K562 (cell line): ENCODE measurements at regions not wholly inside any gene's neighbourhood (a gene's known extent, or its start where the extent isn't known, plus 50 kb on each side); places are given as distances from the start of the nearest gene placed in this dataset.

Experiments used
- ATAC-seq: fragments of 200-7000 bp; cut with Tn5 transposase; 3 replicates; pipeline ENCODE4 v1.9.1; 2020; ENCODE audit warnings: moderate library complexity
- BruUV-seq: library from RNA; stranded (reverse); fragments of 400-500 nt; replicated peaks from 2 replicates; lab custom pipeline; 2021; lab: Mats Ljungman, UMichigan
- CTCF ChIA-PET: fragments of 300-600 bp; formaldehyde crosslinking; extraction: SDS; loops from one replicate; lab custom pipeline; 2021; ENCODE audit warnings: low intra/inter-chr PET ratio; lab: Yijun Ruan, JAX
- POLR2A ChIA-PET: fragments of 300-600, 350-650 bp; sonication (Branson Sonifier 250); formaldehyde crosslinking; extraction: SDS; loops from one replicate; lab custom pipeline; 2021; ENCODE audit warnings: antibody characterized with exemption, inconsistent platforms; lab: Yijun Ruan, JAX
- DNase-seq, 4 experiments: peaks; one replicate each; pipeline versions ENCODE4 v3.0.0 to v3.0.0-alpha.2; 2011 to 2018; ENCODE audit warnings: low spot score in 3 of 4, mixed read lengths in 3 of 4; ENCODE audit errors: extremely low read depth in 1 of 4
- FAIRE-seq: peaks from 2 replicates; lab custom pipeline; 2011; peaks lifted over from hg19 to GRCh38; lab: Jason Lieb, UNC
- H2AFZ ChIP-seq: 2 replicates; pipeline ENCODE4 v1.6.0; 2011; ENCODE audit warnings: low read depth, low read length, control low read depth, inconsistent platforms
- H3K27ac ChIP-seq: fragments of 200-600 bp; 3 replicates; pipeline ENCODE4 v1.8.0; 2011; ENCODE audit warnings: low read depth, mild to moderate bottlenecking, control low read depth, inconsistent platforms, low read length, moderate library complexity, mixed read lengths; ENCODE audit errors: extremely low read depth
- H3K27me3 ChIP-seq, 2 experiments: fragments of 300-600 bp in 1 of 2; 2 replicates in 1 of 2; 3 replicates in 1 of 2; pipeline versions ENCODE4 v1.6.0 to v1.8.0; 2011; ENCODE audit warnings: inconsistent platforms in 2 of 2, low read length in 2 of 2, mild to moderate bottlenecking in 1 of 2, mixed read lengths in 1 of 2, moderate library complexity in 1 of 2; ENCODE audit not compliant: control insufficient read depth in 2 of 2, insufficient read depth in 2 of 2
- H3K36me3 ChIP-seq: fragments of 300-600 bp; 3 replicates; pipeline ENCODE4 v1.8.0; 2011; ENCODE audit warnings: mild to moderate bottlenecking, low read length, inconsistent platforms; ENCODE audit not compliant: control insufficient read depth, insufficient read depth
- H3K4me1 ChIP-seq, 2 experiments: fragments of 200-600 bp in 1 of 2; replicated peaks in 1 of 2; 2 replicates in 1 of 2; 3 replicates in 1 of 2; pipeline versions ENCODE4 v1.5.1 to v1.8.0; 2011; ENCODE audit warnings: inconsistent platforms in 2 of 2, low read length in 2 of 2, mild to moderate bottlenecking in 1 of 2, mixed read lengths in 1 of 2, moderate library complexity in 1 of 2; ENCODE audit not compliant: control insufficient read depth in 2 of 2, insufficient read depth in 2 of 2
- H3K4me2 ChIP-seq: 2 replicates; pipeline ENCODE4 v1.6.1; 2011; ENCODE audit warnings: low read length, control low read depth, inconsistent platforms, mixed read lengths; ENCODE audit not compliant: insufficient read depth
- H3K4me3 ChIP-seq: fragments of 200-600 bp; sonication (generic), shearing (Covaris generic); 2 replicates; pipeline ENCODE4 v1.5.1; 2016; ENCODE audit warnings: control low read depth, inconsistent platforms
- H3K79me2 ChIP-seq: fragments of 200-600 bp; 3 replicates; pipeline ENCODE4 v1.8.0; 2011; ENCODE audit warnings: low read length, inconsistent platforms; ENCODE audit not compliant: control insufficient read depth, insufficient read depth
- H3K9ac ChIP-seq, 2 experiments: 2 replicates each; pipeline versions ENCODE4 v1.6.0 to v1.6.1; 2011; ENCODE audit warnings: low read depth in 2 of 2, low read length in 2 of 2, control low read depth in 1 of 2, inconsistent platforms in 1 of 2, mild to moderate bottlenecking in 1 of 2, mixed read lengths in 1 of 2; ENCODE audit not compliant: insufficient read depth in 1 of 2
- H3K9me1 ChIP-seq: one replicate; pipeline ENCODE4 v1.6.0; 2011; ENCODE audit warnings: inconsistent platforms, mild to moderate bottlenecking, low read length, moderate library complexity; ENCODE audit not compliant: control insufficient read depth, insufficient read depth
- H3K9me3 ChIP-seq: replicated peaks from 2 replicates; pipeline ENCODE4 v1.5.1; 2011; ENCODE audit warnings: low read depth, low read length, inconsistent platforms; ENCODE audit not compliant: control insufficient read depth, insufficient read depth
- H4K20me1 ChIP-seq: replicated peaks from 2 replicates; pipeline ENCODE4 v1.6.1; 2011; ENCODE audit warnings: low read length, inconsistent platforms, mixed read lengths; ENCODE audit not compliant: control insufficient read depth, insufficient read depth
- BACH1 ChIP-seq: fragments of 200-800 bp; sonication (Bioruptor generic); IDR thresholded peaks from 2 replicates; pipeline ENCODE4 v1.6.1; 2016; ENCODE audit warnings: missing genetic modification characterization, missing compliant biosample characterization
- CCAR2 ChIP-seq: fragments of 200-400 bp; formaldehyde crosslinking; IDR thresholded peaks from 2 replicates; pipeline ENCODE4 v1.6.1; 2017; ENCODE audit warnings: mild to moderate bottlenecking, low read depth, low read length
- CXXC5 ChIP-seq: fragments of 250-450 bp; sonication (Bioruptor Pico); IDR thresholded peaks from 2 replicates; pipeline ENCODE4 v1.8.0; 2022; ENCODE audit warnings: inconsistent platforms, mild to moderate bottlenecking, moderate library complexity
- HDAC1 ChIP-seq, 2 experiments: fragments of 450-650 bp; IDR thresholded peaks; 2 replicates each; pipeline ENCODE4 v1.6.1; 2016 to 2017; ENCODE audit warnings: inconsistent platforms in 1 of 2, mild to moderate bottlenecking in 1 of 2, moderate library complexity in 1 of 2
- XRCC3 ChIP-seq: fragments of 450-650 bp; IDR thresholded peaks from 2 replicates; pipeline ENCODE4 v1.6.1; 2017; ENCODE audit warnings: mild to moderate bottlenecking, moderate library complexity
- XRCC4 ChIP-seq: IDR thresholded peaks from one replicate; pipeline ENCODE4 v1.6.1; 2011; ENCODE audit not compliant: insufficient read depth, insufficient read length; ENCODE audit errors: extremely low read depth
- ZFP30 ChIP-seq: fragments of 250-450 bp; sonication (Bioruptor Pico); IDR thresholded peaks from 2 replicates; pipeline ENCODE4 v1.8.0; 2022; ENCODE audit warnings: moderate library complexity, mild to moderate bottlenecking, inconsistent platforms, borderline replicate concordance
- WGBS: fragments of 100-300 bp; shearing (Covaris generic); methylation state at CpG from one replicate; pipeline ENCODE4 v1.1.6; 2016; ENCODE audit warnings: low coverage, mixed read lengths; ENCODE audit not compliant: insufficient coverage; ENCODE audit errors: missing lambda C conversion rate; 5-methylcytosine and 5-hydroxymethylcytosine counted together
- in situ Hi-C: fragments of 300-500 bp; cut with MboI; formaldehyde crosslinking; loops from 4 replicates; pipeline ENCODE4 v1.15.0; 2018; ENCODE audit warnings: inconsistent platforms, mixed read lengths
- intact Hi-C: fragments of 100-400 bp; cut with micrococcal nuclease; formaldehyde crosslinking; loops from 2 replicates; pipeline ENCODE4 v1.14.2; 2022
- TF ChIP-seq, protein P1 (sequence below), 3 experiments: fragments of 200-800 bp in 1 of 3; fragments of 250-450 bp in 1 of 3; fragments of 450-650 bp in 1 of 3; sonication (Bioruptor Pico) in 1 of 3; sonication (Bioruptor generic) in 1 of 3; formaldehyde crosslinking in 1 of 3; IDR thresholded peaks; 2 replicates each; pipeline versions ENCODE4 v1.6.1 to v1.8.0; 2016 to 2022; ENCODE audit warnings: mild to moderate bottlenecking in 2 of 3, missing genetic modification characterization in 2 of 3, missing compliant biosample characterization in 1 of 3, moderate library complexity in 1 of 3
- TF ChIP-seq, protein P2 (sequence below), 2 experiments: fragments of 250-450 bp in 1 of 2; fragments of 450-650 bp in 1 of 2; sonication (Bioruptor Pico) in 1 of 2; IDR thresholded peaks; 2 replicates each; pipeline versions ENCODE4 v1.6.1 to v1.8.0; 2016 to 2021; ENCODE audit warnings: mild to moderate bottlenecking in 2 of 2, moderate library complexity in 2 of 2, missing compliant biosample characterization in 1 of 2, missing genetic modification characterization in 1 of 2

DNA sequence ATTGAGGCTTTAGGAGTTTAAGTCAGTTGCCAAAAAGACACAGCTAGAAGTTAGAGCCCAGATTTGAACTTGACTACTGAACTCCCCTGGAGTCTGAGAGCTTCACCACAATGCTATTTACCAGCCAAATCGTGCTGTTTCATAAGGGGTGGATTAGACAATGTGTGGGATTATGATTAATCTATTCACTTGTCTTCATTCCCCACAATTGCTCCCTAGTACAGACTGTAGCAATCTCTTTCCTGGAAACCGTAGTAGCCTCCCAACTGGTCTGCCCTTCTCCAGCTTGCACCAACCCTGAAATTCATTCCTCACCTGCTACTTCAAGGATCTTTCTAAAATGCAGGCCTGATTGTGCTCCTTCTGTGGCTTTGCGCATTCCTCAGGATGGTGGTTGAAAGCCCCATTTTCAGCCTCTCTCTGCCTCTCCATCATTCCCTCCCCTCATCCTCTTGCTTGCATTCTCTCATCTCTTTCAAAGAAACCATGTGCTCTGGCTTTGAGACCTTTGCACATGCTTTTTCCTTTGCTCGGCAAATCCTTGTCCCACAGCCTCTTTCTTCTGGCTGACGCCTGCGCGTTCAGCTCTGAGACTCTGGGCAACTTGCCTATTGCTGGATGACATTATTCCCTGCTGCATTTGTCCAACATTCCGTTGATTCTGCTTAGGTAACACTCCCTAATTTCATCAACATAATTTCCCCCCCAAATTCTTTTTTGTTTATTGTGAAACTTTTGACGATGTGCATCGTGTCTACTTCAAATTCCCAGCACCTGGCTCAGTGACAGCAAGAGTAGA, 145.1 kb downstream of the ADRA2A start:
- no peaks in the 10 kb centered on the region for H3K36me3 ChIP-seq
- WGBS = 2% methylated on average over 9 of the region's 10 CpGs
- FAIRE-seq (no peak), ATAC-seq (no peak), DNase-seq (no peak)
- H3K27me3 ChIP-seq = no peaks in the 10 kb centered on the region
- no peaks in the 10 kb centered on the region for H3K4me1 ChIP-seq
- H3K27ac ChIP-seq = no peak overlapping the region
- no peak overlapping the region for H3K4me2 ChIP-seq
- no peak overlapping the region for H3K4me3 ChIP-seq
- TF ChIP-seq CCAR2 (no peak), BACH1 (tag) (no peak), XRCC3 (no peak), XRCC4 (no peak), ZFP30 (CRISPR knock-in tag) (no peak), CXXC5 (CRISPR knock-in tag) (no peak), HDAC1 (IDR thresholded peaks at IDR 0.05) (no peak)
- TF ChIP-seq, protein P1, sequence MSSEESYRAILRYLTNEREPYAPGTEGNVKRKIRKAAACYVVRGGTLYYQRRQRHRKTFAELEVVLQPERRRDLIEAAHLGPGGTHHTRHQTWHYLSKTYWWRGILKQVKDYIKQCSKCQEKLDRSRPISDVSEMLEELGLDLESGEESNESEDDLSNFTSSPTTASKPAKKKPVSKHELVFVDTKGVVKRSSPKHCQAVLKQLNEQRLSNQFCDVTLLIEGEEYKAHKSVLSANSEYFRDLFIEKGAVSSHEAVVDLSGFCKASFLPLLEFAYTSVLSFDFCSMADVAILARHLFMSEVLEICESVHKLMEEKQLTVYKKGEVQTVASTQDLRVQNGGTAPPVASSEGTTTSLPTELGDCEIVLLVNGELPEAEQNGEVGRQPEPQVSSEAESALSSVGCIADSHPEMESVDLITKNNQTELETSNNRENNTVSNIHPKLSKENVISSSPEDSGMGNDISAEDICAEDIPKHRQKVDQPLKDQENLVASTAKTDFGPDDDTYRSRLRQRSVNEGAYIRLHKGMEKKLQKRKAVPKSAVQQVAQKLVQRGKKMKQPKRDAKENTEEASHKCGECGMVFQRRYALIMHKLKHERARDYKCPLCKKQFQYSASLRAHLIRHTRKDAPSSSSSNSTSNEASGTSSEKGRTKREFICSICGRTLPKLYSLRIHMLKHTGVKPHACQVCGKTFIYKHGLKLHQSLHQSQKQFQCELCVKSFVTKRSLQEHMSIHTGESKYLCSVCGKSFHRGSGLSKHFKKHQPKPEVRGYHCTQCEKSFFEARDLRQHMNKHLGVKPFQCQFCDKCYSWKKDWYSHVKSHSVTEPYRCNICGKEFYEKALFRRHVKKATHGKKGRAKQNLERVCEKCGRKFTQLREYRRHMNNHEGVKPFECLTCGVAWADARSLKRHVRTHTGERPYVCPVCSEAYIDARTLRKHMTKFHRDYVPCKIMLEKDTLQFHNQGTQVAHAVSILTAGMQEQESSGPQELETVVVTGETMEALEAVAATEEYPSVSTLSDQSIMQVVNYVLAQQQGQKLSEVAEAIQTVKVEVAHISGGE (CRISPR knock-in tag; IDR thresholded peaks at IDR 0.05) = no peak
- TF ChIP-seq, protein P2, sequence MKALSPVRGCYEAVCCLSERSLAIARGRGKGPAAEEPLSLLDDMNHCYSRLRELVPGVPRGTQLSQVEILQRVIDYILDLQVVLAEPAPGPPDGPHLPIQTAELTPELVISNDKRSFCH (CRISPR knock-in tag; IDR thresholded peaks at IDR 0.05) = no peak
- TF ChIP-seq, protein P2 (tag; IDR thresholded peaks at IDR 0.05) = no peak
- intact Hi-C loops (no loop called here), in situ Hi-C loops (no loop called here)
- no peaks in the 10 kb centered on the region for H3K9me1 ChIP-seq
- no peak overlapping the region for H3K9ac ChIP-seq
- no peaks in the 10 kb centered on the region for H3K9me3 ChIP-seq
- no peaks in the 10 kb centered on the region for H4K20me1 ChIP-seq
- BruUV-seq = no TSS peak
- no peak overlapping the region for H2AFZ ChIP-seq
- no peaks in the 10 kb centered on the region for H3K79me2 ChIP-seq
- CTCF ChIA-PET = no interaction called here
- POLR2A ChIA-PET = interaction anchor here (0.6 kb wide), 1 partner anchor 721 kb away, joined by 3 read pairs; no protein-coding TSS in a partner anchor
